CD14-positive monocyte (primary cell): ENCODE measurements at regions not wholly inside any gene's neighbourhood (a gene's known extent, or its start where the extent isn't known, plus 50 kb on each side); places are given as distances from the start of the nearest gene placed in this dataset.

Experiments
- DNase-seq, 3 donors: peaks; one replicate each; pipeline ENCODE4 v3.0.0-alpha.2; 2011 to 2022
- H2AFZ ChIP-seq: 2 replicates; pipeline ENCODE4 v1.6.0; 2012; ENCODE audit warnings: mild to moderate bottlenecking, low read depth, low read length, inconsistent platforms; ENCODE audit not compliant: insufficient read depth, poor library complexity, severe bottlenecking
- H3K27ac ChIP-seq, 2 donors: 1 replicate in 1 of 2; 2 replicates in 1 of 2; pipeline ENCODE4 v1.5.1; 2012 to 2013; ENCODE audit warnings: low read length in 2 of 2, control low read depth in 1 of 2, inconsistent platforms in 1 of 2, low read depth in 1 of 2, mild to moderate bottlenecking in 1 of 2
- H3K27me3 ChIP-seq, 2 donors: one replicate each; pipeline versions ENCODE4 v1.6.0 to v1.6.1; 2011 to 2013; ENCODE audit warnings: low read length in 2 of 2; ENCODE audit not compliant: control insufficient read depth in 2 of 2, insufficient read depth in 2 of 2
- H3K36me3 ChIP-seq, 2 donors: replicated peaks in 1 of 2; 1 replicate in 1 of 2; 2 replicates in 1 of 2; pipeline versions ENCODE4 v1.5.1 to v1.6.1; 2012 to 2013; ENCODE audit warnings: low read length in 2 of 2, control low read depth in 1 of 2, inconsistent platforms in 1 of 2, mild to moderate bottlenecking in 1 of 2; ENCODE audit not compliant: insufficient read depth in 2 of 2, control insufficient read depth in 1 of 2
- H3K4me1 ChIP-seq, 2 donors: 1 replicate in 1 of 2; 2 replicates in 1 of 2; pipeline versions ENCODE4 v1.5.1 to v1.6.1; 2012 to 2013; ENCODE audit warnings: low read length in 2 of 2, control low read depth in 1 of 2, inconsistent platforms in 1 of 2, mild to moderate bottlenecking in 1 of 2, moderate library complexity in 1 of 2; ENCODE audit not compliant: insufficient read depth in 2 of 2, control insufficient read depth in 1 of 2
- H3K4me2 ChIP-seq: replicated peaks from 2 replicates; pipeline ENCODE3; 2012; ENCODE audit warnings: low read length, moderate library complexity, mild to moderate bottlenecking; ENCODE audit not compliant: poor library complexity, severe bottlenecking; ENCODE audit errors: extremely low read depth
- H3K4me3 ChIP-seq, 3 experiments: fragments of 200-600 bp in 1 of 3; sonication (generic) in 1 of 3; replicated peaks in 1 of 3; 1 replicate in 2 of 3; 2 replicates in 1 of 3; pipeline ENCODE4 v1.5.1; 2011 to 2013; ENCODE audit warnings: low read length in 3 of 3, mild to moderate bottlenecking in 3 of 3, control low read depth in 2 of 3, low read depth in 2 of 3, inconsistent platforms in 1 of 3, moderate library complexity in 1 of 3
- H3K79me2 ChIP-seq: 2 replicates; pipeline ENCODE4 v1.6.0; 2012; ENCODE audit warnings: mild to moderate bottlenecking, control low read depth, inconsistent platforms, low read length, moderate library complexity; ENCODE audit not compliant: insufficient read depth
- H3K9ac ChIP-seq: 2 replicates; pipeline ENCODE4 v1.6.0; 2017; ENCODE audit warnings: low read length, mild to moderate bottlenecking; ENCODE audit not compliant: insufficient read depth, poor library complexity, severe bottlenecking
- H3K9me3 ChIP-seq, 2 donors: replicated peaks in 1 of 2; 1 replicate in 1 of 2; 2 replicates in 1 of 2; pipeline versions ENCODE4 v1.5.1 to v1.6.1; 2012 to 2013; ENCODE audit warnings: low read length in 2 of 2, control low read depth in 1 of 2; ENCODE audit not compliant: control insufficient read depth in 1 of 2, insufficient read depth in 1 of 2
- H4K20me1 ChIP-seq: 2 replicates; pipeline ENCODE4 v1.6.0; 2012; ENCODE audit warnings: mild to moderate bottlenecking, low read length, control low read depth, moderate library complexity; ENCODE audit not compliant: insufficient read depth
- H3K27ac Mint-ChIP-seq, 7 donors: one replicate each; pipeline ENCODE4 v1.8.0; 2020; ENCODE audit warnings: mild to moderate bottlenecking in 7 of 7, mixed read lengths in 7 of 7, moderate library complexity in 6 of 7, inconsistent platforms in 2 of 7
- H3K27me3 Mint-ChIP-seq, 3 donors: one replicate each; pipeline ENCODE4 v1.8.0; 2021 to 2022; ENCODE audit warnings: low read depth in 3 of 3, mild to moderate bottlenecking in 3 of 3, mixed read lengths in 3 of 3, moderate library complexity in 3 of 3, inconsistent platforms in 1 of 3
- H3K36me3 Mint-ChIP-seq, 2 donors: one replicate each; pipeline ENCODE4 v1.8.0; 2020; ENCODE audit warnings: mixed read lengths in 2 of 2, inconsistent platforms in 1 of 2, mild to moderate bottlenecking in 1 of 2
- H3K4me1 Mint-ChIP-seq: one replicate; pipeline ENCODE4 v1.8.0; 2020; ENCODE audit warnings: mild to moderate bottlenecking, mixed read lengths
- H3K4me3 Mint-ChIP-seq, 2 donors: one replicate each; pipeline ENCODE4 v1.8.0; 2020; ENCODE audit warnings: mild to moderate bottlenecking in 2 of 2, mixed read lengths in 2 of 2, moderate library complexity in 1 of 2
- H3K9me3 Mint-ChIP-seq, 7 donors: one replicate each; pipeline ENCODE4 v1.8.0; 2020 to 2022; ENCODE audit warnings: mixed read lengths in 7 of 7, mild to moderate bottlenecking in 6 of 7, moderate library complexity in 6 of 7, inconsistent platforms in 2 of 7
- CTCF ChIP-seq: fragments of 200-600 bp; IDR thresholded peaks from one replicate; pipeline ENCODE4 v1.8.0; 2022; ENCODE audit warnings: antibody characterized with exemption, mild to moderate bottlenecking
- WGBS: methylation state at CpG from one replicate; pipeline ENCODE4 v1.1.5; 2013; ENCODE audit warnings: missing lambda C conversion rate; ENCODE audit not compliant: insufficient coverage; 5-methylcytosine and 5-hydroxymethylcytosine counted together
- intact Hi-C, 2 donors: fragments of 100-400 bp; cut with micrococcal nuclease; formaldehyde crosslinking; loops; one replicate each; pipeline versions ENCODE4 v1.15.0 to v1.15.1; 2023

- 100% methylated on average over 2 of the region's 7 CpGs for WGBS
- H4K20me1 ChIP-seq: no peaks in the 10 kb centered on the region
- H3K9me3 Mint-ChIP-seq: peaks cover 2 to 6% (median 5%) of the 10 kb centered on the region in 7 donors
- H3K36me3 Mint-ChIP-seq: no peaks in the 10 kb centered on the region
- TF ChIP-seq CTCF: no peak
- no peaks in the 10 kb centered on the region for H3K36me3 ChIP-seq
- H3K4me3 ChIP-seq: no peak overlapping the region
- intact Hi-C loops: no loop called here
- no peak overlapping the region for H3K4me3 Mint-ChIP-seq
- no peaks in the 10 kb centered on the region for H3K79me2 ChIP-seq
- H3K4me2 ChIP-seq: no peak overlapping the region
- H3K4me1 ChIP-seq: no peaks in the 10 kb centered on the region
- no peaks in the 10 kb centered on the region for H3K27me3 ChIP-seq
- H3K9ac ChIP-seq: no peak overlapping the region
- DNase-seq: no peak
- H3K9me3 ChIP-seq: no peaks in the 10 kb centered on the region
- no peak overlapping the region for H2AFZ ChIP-seq
- H3K4me1 Mint-ChIP-seq: no peaks in the 10 kb centered on the region
- no peak overlapping the region for H3K27ac ChIP-seq
- H3K27me3 Mint-ChIP-seq: peaks cover 0 to 7% (median 5%) of the 10 kb centered on the region in 3 donors
- no peak overlapping the region for H3K27ac Mint-ChIP-seq
Measured at GRCh38 chr11:31967404-31968130, 123.3 kb upstream of the RCN1 start.

- H3K4me1 ChIP-seq: no peaks in the 10 kb centered on the region
- H3K27me3 ChIP-seq: no peaks in the 10 kb centered on the region
- H3K4me2 ChIP-seq: no peak overlapping the region
- Mint-ChIP-seq H3K27ac (no peak overlapping the region), H3K27me3 (peaks cover 0 to 6% (median 5%) of the 10 kb centered on the region in 3 donors), H3K4me3 (no peak overlapping the region), H3K36me3 (no peaks in the 10 kb centered on the region), H3K4me1 (no peaks in the 10 kb centered on the region), H3K9me3 (peaks cover 2 to 6% (median 5%) of the 10 kb centered on the region in 7 donors)
- H3K9ac ChIP-seq: no peak overlapping the region
- no peak for TF ChIP-seq CTCF
- no peak overlapping the region for H2AFZ ChIP-seq
- DNase-seq: no peak
- WGBS: 84% methylated on average over 7 of the region's 9 CpGs
- H3K9me3 ChIP-seq: no peaks in the 10 kb centered on the region
- H3K27ac ChIP-seq: no peak overlapping the region
- H3K4me3 ChIP-seq: no peak overlapping the region
- no peaks in the 10 kb centered on the region for H3K36me3 ChIP-seq
- intact Hi-C loops: no loop called here
- H4K20me1 ChIP-seq: no peaks in the 10 kb centered on the region
- H3K79me2 ChIP-seq: no peaks in the 10 kb centered on the region
Measured at GRCh38 chr11:31966846-31967245, 124.0 kb upstream of the RCN1 start.
